Liver (tissue), 3 donors: ENCODE measurements at regions not wholly inside any gene's neighbourhood (a gene's known extent, or its start where the extent isn't known, plus 50 kb on each side); places are given as distances from the start of the nearest gene placed in this dataset.

ENCODE experiments used
- GABPA ChIP-seq, 2 donors: IDR thresholded peaks in 1 of 2; conservative IDR thresholded peaks in 1 of 2; 2 replicates each; pipeline ENCODE4 v1.6.1; 2016; ENCODE audit warnings: antibody characterized with exemption in 2 of 2, mild to moderate bottlenecking in 1 of 2, moderate library complexity in 1 of 2
- JUND ChIP-seq, 2 donors: IDR thresholded peaks; 2 replicates each; pipeline ENCODE4 v1.6.1; 2016; ENCODE audit warnings: antibody characterized with exemption in 2 of 2
- RAD21 ChIP-seq, 2 donors: IDR thresholded peaks; 2 replicates each; pipeline ENCODE4 v1.6.1; 2016; ENCODE audit warnings: antibody characterized with exemption in 2 of 2, mild to moderate bottlenecking in 2 of 2
- TAF1 ChIP-seq: conservative IDR thresholded peaks from 2 replicates; pipeline ENCODE4 v1.6.1; 2016; ENCODE audit warnings: antibody characterized with exemption, mild to moderate bottlenecking
- TF ChIP-seq, protein P1 (sequence below): fragments of 150-350 bp; IDR thresholded peaks from 2 replicates; pipeline ENCODE4 v1.5.1; 2017; ENCODE audit warnings: improper control_type of control experiment, low read depth, low read length; ENCODE audit not compliant: missing input control
- donor health status: healthy.
- donor health status: healthy.

DNA sequence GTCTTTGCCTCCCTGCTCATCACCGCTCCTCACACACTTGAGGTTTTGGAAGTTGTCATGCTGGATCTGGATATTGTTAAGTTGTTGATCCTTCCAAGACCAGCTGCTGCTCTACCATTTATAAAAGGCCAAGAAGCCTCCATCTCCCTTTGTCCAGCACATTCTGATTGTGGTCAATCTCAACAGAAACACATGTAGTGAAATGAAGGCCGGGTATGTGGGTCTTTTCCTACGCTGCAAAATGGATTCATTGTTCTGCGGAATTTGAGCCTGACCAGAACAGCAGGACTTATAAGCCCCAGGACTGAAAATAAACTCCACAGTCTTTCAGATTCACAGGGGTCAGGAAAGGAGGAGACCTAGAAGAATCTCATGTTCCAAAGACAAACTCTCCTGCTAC, 238.4 kb downstream of the CMPK2 start:
- TF ChIP-seq RAD21 (IDR thresholded peaks at IDR 0.05) (no peak), GABPA (IDR thresholded peaks at IDR 0.05 in 1 of 2, conservative IDR thresholded peaks at IDR 0.05 in 1 of 2) (no peak), TAF1 (no peak), JUND (IDR thresholded peaks at IDR 0.05) (no peak)
- TF ChIP-seq, protein P1, sequence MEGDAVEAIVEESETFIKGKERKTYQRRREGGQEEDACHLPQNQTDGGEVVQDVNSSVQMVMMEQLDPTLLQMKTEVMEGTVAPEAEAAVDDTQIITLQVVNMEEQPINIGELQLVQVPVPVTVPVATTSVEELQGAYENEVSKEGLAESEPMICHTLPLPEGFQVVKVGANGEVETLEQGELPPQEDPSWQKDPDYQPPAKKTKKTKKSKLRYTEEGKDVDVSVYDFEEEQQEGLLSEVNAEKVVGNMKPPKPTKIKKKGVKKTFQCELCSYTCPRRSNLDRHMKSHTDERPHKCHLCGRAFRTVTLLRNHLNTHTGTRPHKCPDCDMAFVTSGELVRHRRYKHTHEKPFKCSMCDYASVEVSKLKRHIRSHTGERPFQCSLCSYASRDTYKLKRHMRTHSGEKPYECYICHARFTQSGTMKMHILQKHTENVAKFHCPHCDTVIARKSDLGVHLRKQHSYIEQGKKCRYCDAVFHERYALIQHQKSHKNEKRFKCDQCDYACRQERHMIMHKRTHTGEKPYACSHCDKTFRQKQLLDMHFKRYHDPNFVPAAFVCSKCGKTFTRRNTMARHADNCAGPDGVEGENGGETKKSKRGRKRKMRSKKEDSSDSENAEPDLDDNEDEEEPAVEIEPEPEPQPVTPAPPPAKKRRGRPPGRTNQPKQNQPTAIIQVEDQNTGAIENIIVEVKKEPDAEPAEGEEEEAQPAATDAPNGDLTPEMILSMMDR, result no peak
